HG03442 (cell line): ENCODE measurements at regions not wholly inside any gene's neighbourhood (a gene's known extent, or its start where the extent isn't known, plus 50 kb on each side); places are given as distances from the start of the nearest gene placed in this dataset.

Experiments
- ATAC-seq: cut with Tn5 transposase; IDR thresholded peaks from one replicate; pipeline ENCODE4 v1.9.1; 2021; ENCODE audit warnings: mild to moderate bottlenecking, moderate library complexity; ENCODE audit not compliant: unreplicated experiment

- ATAC-seq, result no peak
Observed at GRCh38 chr14:98288825-98289224, 983.2 kb downstream of the BCL11B start.

GRCh38 chr14:98290596-98290995, 981.4 kb downstream of the BCL11B start:
- no peak for ATAC-seq

GRCh38 chr14:98292191-98292590, 979.8 kb downstream of the BCL11B start:
- ATAC-seq, result no peak

- ATAC-seq, result no peak
Observed at GRCh38 chr14:98293576-98293975, 978.4 kb downstream of the BCL11B start.

GRCh38 chr14:98296895-98297294, 975.1 kb downstream of the BCL11B start:
- ATAC-seq, result no peak

GRCh38 chr14:98297567-98297966, 974.4 kb downstream of the BCL11B start:
- ATAC-seq, result no peak

- ATAC-seq, result no peak
Observed at GRCh38 chr14:98298481-98299244, 973.3 kb downstream of the BCL11B start.

GRCh38 chr14:98301681-98302080, 970.3 kb downstream of the BCL11B start:
- no peak for ATAC-seq

GRCh38 chr14:98304574-98304973, 967.4 kb downstream of the BCL11B start:
- no peak for ATAC-seq

- no peak for ATAC-seq
Observed at GRCh38 chr14:98309591-98309990, 962.4 kb downstream of the BCL11B start.

GRCh38 chr14:98312006-98312405, 960.0 kb downstream of the BCL11B start:
- ATAC-seq, result no peak

- ATAC-seq, result no peak
Observed at GRCh38 chr14:98321841-98322240, 950.2 kb downstream of the BCL11B start.

GRCh38 chr14:98323836-98324235, 948.2 kb downstream of the BCL11B start:
- ATAC-seq, result no peak

GRCh38 chr14:98325761-98326160, 946.2 kb downstream of the BCL11B start:
- no peak for ATAC-seq

- no peak for ATAC-seq
Observed at GRCh38 chr14:98328496-98328895, 943.5 kb downstream of the BCL11B start.

GRCh38 chr14:98334186-98334585, 937.8 kb downstream of the BCL11B start:
- no peak for ATAC-seq

- no peak for ATAC-seq
Observed at GRCh38 chr14:98341211-98341610, 930.8 kb downstream of the BCL11B start.

- no peak for ATAC-seq
Observed at GRCh38 chr14:98345161-98345560, 926.8 kb downstream of the BCL11B start.

- ATAC-seq, result no peak
Observed at GRCh38 chr14:98347686-98348085, 924.3 kb downstream of the BCL11B start.

- ATAC-seq, result no peak
Observed at GRCh38 chr14:98348505-98348904, 923.5 kb downstream of the BCL11B start.

- no peak for ATAC-seq
Observed at GRCh38 chr14:98350213-98350612, 921.8 kb downstream of the BCL11B start.

- no peak for ATAC-seq
Observed at GRCh38 chr14:98364961-98365360, 907.0 kb downstream of the BCL11B start.

- no peak for ATAC-seq
Observed at GRCh38 chr14:98366429-98366828, 905.6 kb downstream of the BCL11B start.
